ENCODE measurements at regions not wholly inside any gene's neighbourhood (a gene's known extent, or its start where the extent isn't known, plus 50 kb on each side); places are given as distances from the start of the nearest gene placed in this dataset.

- DNase-seq (ENCODE audit: low read depth, low spot score) (no peak), FAIRE-seq (no peak), ATAC-seq (no peak)
- intact Hi-C loops (cut with micrococcal nuclease; ENCODE audit: unreplicated experiment) = no loop called here
- Histone ChIP-seq H3K9ac (ENCODE audit: control insufficient read depth, insufficient read depth, low read length) (no peak overlapping the region), H3K27me3 (replicated peaks in 1 of 2; ENCODE audit: control insufficient read depth in 2 of 2, insufficient read depth in 2 of 2, low read length in 1 of 2) (no peaks in the 10 kb centered on the region; a peak in 1 of 4 replicates), H3K27ac (ENCODE audit: control insufficient read depth, insufficient read depth) (no peak overlapping the region), H4K20me1 (ENCODE audit: control insufficient read depth, insufficient read depth) (no peaks in the 10 kb centered on the region), H3K36me3 (ENCODE audit: control insufficient read depth in 2 of 2, insufficient read depth in 2 of 2, low read length in 1 of 2) (no peaks in the 10 kb centered on the region), H3K4me2 (ENCODE audit: control insufficient read depth, insufficient read depth) (no peak overlapping the region), H3K79me2 (ENCODE audit: control insufficient read depth, insufficient read depth, low read length) (no peaks in the 10 kb centered on the region), H3K4me3 (no peak overlapping the region), H2AFZ (ENCODE audit: control insufficient read depth, low read depth, low read length) (no peak overlapping the region), H3K9me3 (replicated peaks; ENCODE audit: control insufficient read depth, insufficient read depth, low read length) (no peaks in the 10 kb centered on the region), H3K4me1 (ENCODE audit: control insufficient read depth, insufficient read depth, low read length) (no peaks in the 10 kb centered on the region)
- TF ChIP-seq LARP7 (IDR thresholded peaks at IDR 0.05) (no peak), IRF3 (IDR thresholded peaks at IDR 0.05) (no peak), MEF2A (IDR thresholded peaks at IDR 0.05; ENCODE audit: insufficient read depth, low read depth, low read length) (no peak), USF1 (IDR thresholded peaks at IDR 0.05; ENCODE audit: borderline replicate concordance, extremely low read length, insufficient read depth, low read depth, low read length) (no peak), SREBF2 (IDR thresholded peaks at IDR 0.05; ENCODE audit: low read length) (no peak), HCFC1 (IDR thresholded peaks at IDR 0.05; ENCODE audit: low read length) (no peak), KAT2A (conservative IDR thresholded peaks at IDR 0.05; ENCODE audit: control insufficient read depth, low read depth, low read length) (no peak), RELB (IDR thresholded peaks at IDR 0.05; ENCODE audit: low read depth) (no peak), GATAD2B (conservative IDR thresholded peaks at IDR 0.05; ENCODE audit: low read depth) (no peak)
- ChIA-PET SMC1A (ENCODE audit: uncharacterized antibody, unreplicated experiment) (no interaction called here), RAD21 (ENCODE audit: unreplicated experiment) (no interaction called here), POLR2A (no interaction called here), CTCF (no interaction called here)
- no TSS peak for BruUV-seq (replicated peaks)
- WGBS (ENCODE audit: insufficient coverage, insufficient replicate concordance, low lambda C conversion rate, missing lambda C conversion rate) = 51% methylated on average over 9 of the region's 9 CpGs
- in situ Hi-C loops (cut with MboI) = no loop called here
Measured at GRCh38 chr20:48195121-48195870, 410.0 kb upstream of the SULF2 start.
